OCI-LY1 (cell line): ENCODE measurements at regions not wholly inside any gene's neighbourhood (a gene's known extent, or its start where the extent isn't known, plus 50 kb on each side); places are given as distances from the start of the nearest gene placed in this dataset.

ENCODE experiments used
- H2AFZ ChIP-seq: fragments of 200-600 bp; sonication (generic), shearing (Covaris generic); 2 replicates; pipeline ENCODE4 v1.6.0; 2014; ENCODE audit warnings: antibody characterized with exemption, mild to moderate bottlenecking, low read length
- H3F3A ChIP-seq: fragments of 200-600 bp; sonication (generic), shearing (Covaris generic); 2 replicates; pipeline ENCODE4 v1.6.0; 2014; ENCODE audit warnings: mild to moderate bottlenecking, antibody characterized with exemption, low read length, moderate library complexity; ENCODE audit not compliant: insufficient read depth
- H3K27ac ChIP-seq: fragments of 200-600 bp; sonication (generic); 2 replicates; pipeline ENCODE4 v1.5.1; 2014; ENCODE audit warnings: low read length, mixed run types, mild to moderate bottlenecking, low read depth; ENCODE audit not compliant: poor library complexity, severe bottlenecking
- H3K27me3 ChIP-seq: fragments of 200-600 bp; sonication (generic); 2 replicates; pipeline ENCODE4 v1.6.0; 2014; ENCODE audit warnings: antibody characterized with exemption, mild to moderate bottlenecking, low read length, moderate library complexity; ENCODE audit not compliant: insufficient read depth
- H3K36me3 ChIP-seq: fragments of 200-600 bp; sonication (generic); 2 replicates; pipeline ENCODE4 v1.6.1; 2014; ENCODE audit warnings: mild to moderate bottlenecking, antibody characterized with exemption, low read length, moderate library complexity, mixed read lengths; ENCODE audit not compliant: insufficient read depth
- H3K4me1 ChIP-seq: fragments of 200-600 bp; sonication (generic); 2 replicates; pipeline ENCODE4 v1.5.1; 2014; ENCODE audit warnings: mild to moderate bottlenecking, low read length, moderate library complexity; ENCODE audit not compliant: insufficient read depth, severe bottlenecking
- H3K4me2 ChIP-seq: fragments of 200-600 bp; sonication (generic), shearing (Covaris generic); 2 replicates; pipeline ENCODE4 v1.6.1; 2014; ENCODE audit warnings: low read length
- H3K4me3 ChIP-seq: fragments of 200-600 bp; sonication (generic); 2 replicates; pipeline ENCODE4 v1.5.1; 2014; ENCODE audit warnings: low read length, low read depth, mild to moderate bottlenecking, mixed read lengths; ENCODE audit not compliant: poor library complexity, severe bottlenecking
- H3K79me2 ChIP-seq: fragments of 200-600 bp; shearing (Covaris generic); 2 replicates; pipeline ENCODE4 v1.6.1; 2016; ENCODE audit warnings: mixed run types, low read length, mixed read lengths; ENCODE audit not compliant: insufficient read depth
- H3K9ac ChIP-seq: fragments of 200-600 bp; sonication (generic), shearing (Covaris generic); 2 replicates; pipeline ENCODE4 v1.6.1; 2014; ENCODE audit warnings: mild to moderate bottlenecking, low read length, mixed read lengths
- H3K9me2 ChIP-seq: fragments of 200-600 bp; sonication (generic), shearing (Covaris generic); 2 replicates; pipeline ENCODE4 v1.6.1; 2014; ENCODE audit warnings: low read depth, mild to moderate bottlenecking, low read length, mixed read lengths
- H3K9me3 ChIP-seq: fragments of 200-600 bp; shearing (Covaris generic); 2 replicates; pipeline ENCODE4 v1.6.1; 2014; ENCODE audit warnings: low read length, mixed read lengths
- H4K20me1 ChIP-seq: fragments of 200-600 bp; sonication (generic), shearing (Covaris generic); 2 replicates; pipeline ENCODE4 v1.6.0; 2016; ENCODE audit warnings: mild to moderate bottlenecking, low read length; ENCODE audit not compliant: insufficient read depth
- CTCF ChIP-seq: fragments of 200-600 bp; sonication (generic), shearing (Covaris generic); IDR thresholded peaks from 2 replicates; pipeline ENCODE4 v1.5.1; 2017; ENCODE audit warnings: mild to moderate bottlenecking, antibody characterized with exemption, low read length, moderate library complexity, mixed read lengths
- EZH2 ChIP-seq: fragments of 200-600 bp; sonication (generic), shearing (Covaris generic); IDR thresholded peaks from 2 replicates; pipeline ENCODE4 v1.8.0; 2017; ENCODE audit warnings: borderline replicate concordance, mixed run types, mild to moderate bottlenecking, antibody characterized with exemption, low read length, moderate library complexity, mixed read lengths

DNA sequence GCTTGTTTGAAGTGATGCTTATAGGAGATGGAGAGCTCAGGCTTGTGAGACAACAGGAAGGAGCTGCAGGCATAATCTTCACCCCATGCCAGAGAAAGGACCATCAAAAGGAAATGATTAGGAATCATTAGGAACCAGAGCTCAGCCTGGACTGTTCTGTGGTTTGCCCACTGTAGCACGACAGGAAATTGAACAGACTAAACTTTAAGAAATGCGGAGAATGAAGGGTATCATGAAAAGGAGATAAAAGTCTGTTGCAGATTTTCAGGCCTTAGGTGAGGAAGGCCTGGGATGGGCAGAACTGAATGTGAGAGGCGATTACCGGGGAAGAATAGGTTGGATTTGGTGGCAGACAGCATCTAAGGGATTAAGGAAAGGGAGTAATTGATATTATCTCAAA, 292.0 kb upstream of the PLXNA2 start:
- TF ChIP-seq EZH2 (no peak), CTCF (no peak)
- no peak overlapping the region for H3K4me2 ChIP-seq

DNA sequence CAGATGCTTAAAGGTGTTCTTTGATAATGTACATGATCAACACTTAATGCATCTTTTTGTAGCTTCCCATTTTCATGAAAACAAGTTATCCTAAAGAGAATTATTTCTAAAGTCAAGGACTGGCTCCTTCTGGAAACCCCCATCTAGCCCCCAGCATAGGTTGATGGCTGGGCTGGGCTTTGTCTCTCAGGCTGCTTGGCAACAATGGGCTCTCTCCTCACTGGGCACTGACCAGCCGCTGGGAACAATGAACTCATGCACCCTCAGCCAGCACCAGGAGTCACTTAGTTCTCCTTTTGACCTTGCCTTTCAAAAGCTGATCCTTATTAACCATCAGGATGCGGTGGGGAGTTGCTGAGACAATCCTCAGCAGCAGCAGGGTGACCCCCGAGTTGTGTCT, 293.0 kb upstream of the PLXNA2 start:
- H3K9ac ChIP-seq, result no peak overlapping the region
- H4K20me1 ChIP-seq, result no peaks in the 10 kb centered on the region
- H3K27me3 ChIP-seq, result no peaks in the 10 kb centered on the region; the same call in 1 of the 2 replicates

More for the DNA sequence above, 292.0 kb upstream of the PLXNA2 start:
- Histone ChIP-seq H4K20me1 (no peaks in the 10 kb centered on the region), H3K9me2 (no peaks in the 10 kb centered on the region), H3K27ac (no peak overlapping the region), H3K79me2 (no peaks in the 10 kb centered on the region), H3K9ac (no peak overlapping the region), H3K27me3 (no peaks in the 10 kb centered on the region; the same call in 1 of the 2 replicates), H3K4me1 (no peaks in the 10 kb centered on the region), H3K36me3 (no peaks in the 10 kb centered on the region), H3F3A (no peaks in the 10 kb centered on the region), H2AFZ (no peak overlapping the region), H3K4me3 (no peak overlapping the region), H3K9me3 (no peaks in the 10 kb centered on the region)

DNA sequence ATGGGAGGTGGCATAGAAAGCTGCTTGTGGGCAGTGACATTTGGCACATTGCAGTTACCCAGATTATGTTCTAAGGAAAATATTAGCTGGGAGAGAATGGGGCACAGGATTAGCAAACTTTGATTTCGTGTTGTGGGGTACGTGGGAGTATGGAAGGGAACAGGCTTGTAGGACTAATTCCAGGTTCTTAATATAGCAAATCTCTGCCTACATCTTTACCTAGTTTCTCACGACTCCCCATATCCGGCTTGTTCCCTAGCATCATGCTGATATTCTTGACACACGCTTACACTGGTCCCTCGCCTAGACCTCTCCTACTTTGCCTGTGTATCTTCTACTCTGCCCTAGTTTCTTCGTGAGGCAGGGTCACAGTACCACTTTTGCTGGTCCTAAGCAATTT, 293.9 kb upstream of the PLXNA2 start:
- no peaks in the 10 kb centered on the region for H3K36me3 ChIP-seq
- H4K20me1 ChIP-seq, result no peaks in the 10 kb centered on the region
- H3K27me3 ChIP-seq, result no peaks in the 10 kb centered on the region; the same call in 1 of the 2 replicates
- no peak overlapping the region for H3K9ac ChIP-seq
- TF ChIP-seq EZH2 (no peak), CTCF (no peak)
- H3K9me3 ChIP-seq, result no peaks in the 10 kb centered on the region
- H3K4me3 ChIP-seq, result no peak overlapping the region
- no peak overlapping the region for H2AFZ ChIP-seq
- no peak overlapping the region for H3K4me2 ChIP-seq
- no peak overlapping the region for H3K27ac ChIP-seq
- H3K79me2 ChIP-seq, result no peaks in the 10 kb centered on the region
- no peaks in the 10 kb centered on the region for H3K4me1 ChIP-seq
- H3F3A ChIP-seq, result no peaks in the 10 kb centered on the region
- no peaks in the 10 kb centered on the region for H3K9me2 ChIP-seq

More for the DNA sequence above, 293.0 kb upstream of the PLXNA2 start:
- Histone ChIP-seq H3F3A (no peaks in the 10 kb centered on the region), H2AFZ (no peak overlapping the region), H3K4me1 (no peaks in the 10 kb centered on the region), H3K79me2 (no peaks in the 10 kb centered on the region), H3K9me2 (no peaks in the 10 kb centered on the region), H3K4me2 (no peak overlapping the region), H3K36me3 (no peaks in the 10 kb centered on the region), H3K27ac (no peak overlapping the region), H3K4me3 (no peak overlapping the region), H3K9me3 (no peaks in the 10 kb centered on the region)
- no peak for TF ChIP-seq EZH2
- TF ChIP-seq CTCF, result no peak
